GM10266 (cell line): ENCODE measurements at regions not wholly inside any gene's neighbourhood (a gene's known extent, or its start where the extent isn't known, plus 50 kb on each side); places are given as distances from the start of the nearest gene placed in this dataset.

Experiments
- DNase-seq: peaks from one replicate; pipeline ENCODE4 v3.0.0; 2012; ENCODE audit errors: extremely low spot score
- TF ChIP-seq, protein P1 (sequence below): IDR thresholded peaks from 2 replicates; pipeline ENCODE4 v1.5.1; 2012; ENCODE audit warnings: mild to moderate bottlenecking, low read depth; ENCODE audit not compliant: control insufficient read depth, insufficient read depth; ENCODE audit errors: missing control alignments

DNA sequence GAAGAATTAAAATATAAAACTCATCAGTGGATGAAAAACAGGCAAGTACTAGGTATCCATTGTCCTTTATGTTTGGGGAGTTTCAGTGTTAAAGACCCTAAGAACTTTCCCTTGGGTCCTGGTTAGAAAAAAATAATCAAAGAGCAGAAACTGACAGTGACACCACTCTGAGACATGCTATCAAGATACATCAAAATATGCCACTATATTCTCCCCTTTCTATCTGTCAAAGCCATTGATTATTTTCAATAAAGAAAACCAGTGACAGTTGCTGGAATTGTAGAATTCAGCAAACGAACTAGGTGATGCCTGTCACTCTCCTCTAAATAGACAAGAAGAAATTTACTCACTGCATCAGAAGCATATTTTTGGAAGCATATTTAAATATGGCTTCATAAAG, 496.7 kb upstream of the CFAP20DC start:
- DNase-seq = no peak
- TF ChIP-seq, protein P1, sequence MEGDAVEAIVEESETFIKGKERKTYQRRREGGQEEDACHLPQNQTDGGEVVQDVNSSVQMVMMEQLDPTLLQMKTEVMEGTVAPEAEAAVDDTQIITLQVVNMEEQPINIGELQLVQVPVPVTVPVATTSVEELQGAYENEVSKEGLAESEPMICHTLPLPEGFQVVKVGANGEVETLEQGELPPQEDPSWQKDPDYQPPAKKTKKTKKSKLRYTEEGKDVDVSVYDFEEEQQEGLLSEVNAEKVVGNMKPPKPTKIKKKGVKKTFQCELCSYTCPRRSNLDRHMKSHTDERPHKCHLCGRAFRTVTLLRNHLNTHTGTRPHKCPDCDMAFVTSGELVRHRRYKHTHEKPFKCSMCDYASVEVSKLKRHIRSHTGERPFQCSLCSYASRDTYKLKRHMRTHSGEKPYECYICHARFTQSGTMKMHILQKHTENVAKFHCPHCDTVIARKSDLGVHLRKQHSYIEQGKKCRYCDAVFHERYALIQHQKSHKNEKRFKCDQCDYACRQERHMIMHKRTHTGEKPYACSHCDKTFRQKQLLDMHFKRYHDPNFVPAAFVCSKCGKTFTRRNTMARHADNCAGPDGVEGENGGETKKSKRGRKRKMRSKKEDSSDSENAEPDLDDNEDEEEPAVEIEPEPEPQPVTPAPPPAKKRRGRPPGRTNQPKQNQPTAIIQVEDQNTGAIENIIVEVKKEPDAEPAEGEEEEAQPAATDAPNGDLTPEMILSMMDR = no peak

DNA sequence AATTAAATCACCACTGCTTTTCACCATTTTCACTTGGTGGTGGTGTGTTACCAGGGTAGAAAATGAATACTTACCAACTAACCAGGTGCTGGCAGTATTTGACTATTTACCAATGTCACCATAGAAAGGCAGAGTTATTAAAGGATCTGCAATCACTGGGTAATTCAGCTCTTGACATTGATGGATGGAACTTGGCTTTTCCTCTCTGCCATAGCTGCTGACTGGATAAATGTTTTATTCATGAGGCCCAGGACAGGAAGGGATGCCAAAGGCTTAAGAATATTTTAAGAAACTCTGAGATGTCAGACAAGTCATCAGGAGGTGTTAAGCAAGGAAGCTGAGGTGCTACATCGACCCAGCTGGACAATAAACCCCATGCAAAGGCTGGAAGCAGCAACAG, 495.5 kb upstream of the CFAP20DC start:
- DNase-seq = no peak
- TF ChIP-seq, protein P1 = no peak

DNA sequence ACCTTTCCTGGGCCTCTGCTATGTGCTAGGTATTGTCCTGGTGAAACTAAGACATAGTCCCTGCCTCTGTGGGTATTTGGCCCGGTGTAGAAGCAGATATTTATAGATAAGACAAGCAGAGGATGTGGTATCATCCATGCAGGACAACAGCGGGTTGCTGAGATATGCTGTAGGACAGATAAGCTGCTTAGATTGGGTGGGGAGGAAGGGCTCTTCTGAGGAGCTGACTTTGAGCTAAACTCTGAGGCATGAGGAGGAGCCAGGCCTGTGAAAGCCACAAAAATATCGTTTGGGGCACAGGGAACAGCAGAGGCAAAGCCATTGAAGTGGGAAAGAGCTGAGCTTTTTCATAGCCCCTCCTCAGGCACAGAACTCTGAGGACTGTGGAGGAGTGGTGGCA, 492.5 kb upstream of the CFAP20DC start:
- TF ChIP-seq, protein P1 = no peak
- DNase-seq = no peak

DNA sequence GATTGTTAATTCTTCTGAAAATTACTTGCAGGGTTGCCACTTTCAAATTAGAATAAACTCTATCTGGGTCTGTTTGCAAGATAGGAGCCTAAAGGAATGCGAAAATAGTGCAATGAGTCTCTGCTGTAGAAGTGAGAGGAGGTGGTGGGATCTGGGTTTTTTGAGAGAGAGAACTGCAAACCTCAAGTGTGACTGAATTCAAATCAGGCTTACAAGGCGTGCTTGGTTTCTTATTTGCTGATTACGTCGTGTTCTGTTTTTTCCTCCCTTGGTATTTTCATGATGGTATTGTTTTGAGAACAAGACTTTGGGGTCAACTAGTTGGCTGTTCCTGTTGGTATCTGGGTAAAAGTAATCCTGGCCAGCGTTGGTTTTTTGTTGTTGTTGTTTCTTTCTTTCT, 490.9 kb upstream of the CFAP20DC start:
- TF ChIP-seq, protein P1 = no peak
- DNase-seq = peak; percentile 55

DNA sequence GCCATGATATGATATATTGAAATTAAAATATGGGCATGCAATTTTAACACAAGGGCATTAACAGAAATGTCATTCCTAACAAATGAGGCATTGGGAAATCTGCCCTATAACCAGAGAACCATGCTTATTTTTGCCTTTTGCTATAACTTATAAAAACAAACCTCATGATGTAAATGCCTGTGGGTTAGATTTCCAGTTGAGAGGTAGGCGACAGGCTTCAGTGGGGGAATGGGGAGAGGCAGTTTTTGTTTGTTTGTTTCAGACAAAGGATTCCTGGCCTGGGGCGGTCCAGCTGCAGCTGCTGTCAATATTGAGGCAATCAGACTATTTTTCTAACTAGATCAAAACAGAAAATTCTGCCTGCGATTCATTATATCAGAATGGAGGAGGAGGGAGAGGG, 490.4 kb upstream of the CFAP20DC start:
- TF ChIP-seq, protein P1 = no peak
- DNase-seq = no peak

DNA sequence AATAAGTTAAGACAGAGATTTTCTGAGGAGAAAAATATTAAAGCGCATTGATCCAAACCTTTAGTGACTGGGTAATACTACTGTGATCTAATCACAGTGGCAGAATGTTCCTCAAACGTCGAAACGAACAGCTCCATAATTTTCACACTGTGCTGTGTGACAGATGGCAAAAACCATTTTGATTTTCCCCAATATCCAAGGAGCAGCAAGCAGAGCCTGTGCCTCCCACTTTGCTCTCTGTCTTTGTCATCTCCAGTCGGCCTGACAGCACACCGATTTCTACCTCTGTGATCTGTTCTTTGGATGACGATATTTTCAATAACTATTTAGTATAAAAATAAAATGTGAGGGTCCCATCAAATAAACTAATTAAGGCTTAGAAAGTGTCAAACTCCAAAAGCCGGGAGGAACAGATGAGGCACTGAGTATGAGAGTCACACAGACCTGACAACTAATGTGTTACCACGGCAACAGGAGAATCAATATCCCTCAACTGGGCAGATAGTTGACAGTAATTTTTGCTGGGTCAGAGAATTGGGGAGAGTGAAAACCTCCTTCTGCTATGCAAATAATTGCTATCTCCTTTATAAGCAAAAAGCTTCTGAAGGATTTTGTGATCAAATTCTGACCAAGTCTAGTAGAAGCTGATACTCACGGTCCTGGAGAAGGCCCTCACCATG, 489.1 kb upstream of the CFAP20DC start:
- TF ChIP-seq, protein P1 = no peak
- DNase-seq = no peak

DNA sequence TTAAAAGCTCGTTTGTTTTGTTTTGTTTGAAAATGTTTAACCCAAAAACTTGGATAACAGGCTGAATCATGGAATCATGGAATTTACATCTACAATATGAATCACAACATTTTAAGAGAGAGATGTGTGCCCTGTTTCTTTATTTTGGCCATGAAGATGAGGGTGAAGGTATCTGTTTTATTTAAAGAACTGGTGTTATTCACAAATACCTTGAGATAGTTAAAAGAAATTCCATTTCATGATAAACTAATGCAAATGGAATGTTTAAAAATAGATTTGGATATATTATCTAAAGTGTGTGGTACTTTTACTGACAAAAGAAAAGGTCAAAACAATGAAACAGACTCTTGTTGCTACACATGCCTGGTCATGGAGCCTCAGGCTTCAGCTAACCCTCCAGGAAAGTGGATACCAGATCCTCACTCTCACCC, 486.0 kb upstream of the CFAP20DC start:
- DNase-seq = no peak
- TF ChIP-seq, protein P1 = no peak
